K562 (cell line): ENCODE measurements at regions not wholly inside any gene's neighbourhood (a gene's known extent, or its start where the extent isn't known, plus 50 kb on each side); places are given as distances from the start of the nearest gene placed in this dataset.

Experiments used
- ESRRA ChIP-seq: fragments of 450-650 bp; IDR thresholded peaks from 2 replicates; pipeline ENCODE4 v1.6.1; 2014; ENCODE audit warnings: low read depth, mild to moderate bottlenecking, moderate library complexity, borderline replicate concordance
- EWSR1 ChIP-seq: fragments of 450-650 bp; IDR thresholded peaks from 2 replicates; pipeline ENCODE4 v1.6.1; 2018; ENCODE audit warnings: borderline replicate concordance, mild to moderate bottlenecking, low read depth, moderate library complexity; ENCODE audit not compliant: partially characterized antibody
- JUND ChIP-seq, 2 experiments: IDR thresholded peaks; 2 replicates in 1 of 2; 3 replicates in 1 of 2; pipeline ENCODE4 v1.6.1; 2011; ENCODE audit warnings: borderline replicate concordance in 2 of 2, low read depth in 2 of 2, low read length in 2 of 2, improper control_type of control experiment in 1 of 2, missing biosample characterization in 1 of 2, missing genetic modification characterization in 1 of 2, missing genetic modification reagents in 1 of 2
- NCOA2 ChIP-seq, 2 experiments: fragments of 450-650 bp; IDR thresholded peaks; 2 replicates each; pipeline ENCODE4 v1.6.1; 2018; ENCODE audit warnings: mild to moderate bottlenecking in 2 of 2, moderate library complexity in 1 of 2; ENCODE audit not compliant: partially characterized antibody in 2 of 2
- ZNF41 ChIP-seq: fragments of 250-450 bp; sonication (Bioruptor Pico); conservative IDR thresholded peaks from 2 replicates; pipeline ENCODE4 v1.4.0; 2020; ENCODE audit warnings: mild to moderate bottlenecking
- TF ChIP-seq, protein P1 (sequence below): fragments of 450-650 bp; IDR thresholded peaks from 2 replicates; pipeline ENCODE4 v1.6.1; 2016; ENCODE audit warnings: mild to moderate bottlenecking, moderate library complexity
- TF ChIP-seq, protein P2 (sequence below): fragments of 450-650 bp; formaldehyde crosslinking; IDR thresholded peaks from 2 replicates; pipeline ENCODE4 v1.4.0; 2020; ENCODE audit warnings: mild to moderate bottlenecking, moderate library complexity

DNA sequence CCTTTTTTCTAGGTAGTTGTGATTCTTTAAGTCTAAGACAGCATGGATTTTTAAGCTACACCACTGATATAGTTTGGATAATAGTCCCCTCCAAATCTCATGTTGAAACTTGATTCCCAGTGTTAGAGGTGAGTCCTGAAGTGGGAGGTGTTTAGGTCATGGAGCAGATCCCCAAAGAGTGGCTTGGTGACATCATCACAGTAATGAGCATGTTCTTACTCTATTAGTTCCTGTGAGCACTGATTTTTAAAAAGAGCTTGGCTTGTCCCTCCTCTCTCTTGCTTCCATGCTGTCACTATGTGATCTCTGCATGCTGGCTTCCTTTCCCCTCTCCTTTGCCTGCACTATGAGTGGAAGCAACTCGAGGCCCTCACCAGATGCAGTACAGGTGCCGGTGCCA, 115.5 kb downstream of the LEPR start (continued):
- TF ChIP-seq, protein P1, sequence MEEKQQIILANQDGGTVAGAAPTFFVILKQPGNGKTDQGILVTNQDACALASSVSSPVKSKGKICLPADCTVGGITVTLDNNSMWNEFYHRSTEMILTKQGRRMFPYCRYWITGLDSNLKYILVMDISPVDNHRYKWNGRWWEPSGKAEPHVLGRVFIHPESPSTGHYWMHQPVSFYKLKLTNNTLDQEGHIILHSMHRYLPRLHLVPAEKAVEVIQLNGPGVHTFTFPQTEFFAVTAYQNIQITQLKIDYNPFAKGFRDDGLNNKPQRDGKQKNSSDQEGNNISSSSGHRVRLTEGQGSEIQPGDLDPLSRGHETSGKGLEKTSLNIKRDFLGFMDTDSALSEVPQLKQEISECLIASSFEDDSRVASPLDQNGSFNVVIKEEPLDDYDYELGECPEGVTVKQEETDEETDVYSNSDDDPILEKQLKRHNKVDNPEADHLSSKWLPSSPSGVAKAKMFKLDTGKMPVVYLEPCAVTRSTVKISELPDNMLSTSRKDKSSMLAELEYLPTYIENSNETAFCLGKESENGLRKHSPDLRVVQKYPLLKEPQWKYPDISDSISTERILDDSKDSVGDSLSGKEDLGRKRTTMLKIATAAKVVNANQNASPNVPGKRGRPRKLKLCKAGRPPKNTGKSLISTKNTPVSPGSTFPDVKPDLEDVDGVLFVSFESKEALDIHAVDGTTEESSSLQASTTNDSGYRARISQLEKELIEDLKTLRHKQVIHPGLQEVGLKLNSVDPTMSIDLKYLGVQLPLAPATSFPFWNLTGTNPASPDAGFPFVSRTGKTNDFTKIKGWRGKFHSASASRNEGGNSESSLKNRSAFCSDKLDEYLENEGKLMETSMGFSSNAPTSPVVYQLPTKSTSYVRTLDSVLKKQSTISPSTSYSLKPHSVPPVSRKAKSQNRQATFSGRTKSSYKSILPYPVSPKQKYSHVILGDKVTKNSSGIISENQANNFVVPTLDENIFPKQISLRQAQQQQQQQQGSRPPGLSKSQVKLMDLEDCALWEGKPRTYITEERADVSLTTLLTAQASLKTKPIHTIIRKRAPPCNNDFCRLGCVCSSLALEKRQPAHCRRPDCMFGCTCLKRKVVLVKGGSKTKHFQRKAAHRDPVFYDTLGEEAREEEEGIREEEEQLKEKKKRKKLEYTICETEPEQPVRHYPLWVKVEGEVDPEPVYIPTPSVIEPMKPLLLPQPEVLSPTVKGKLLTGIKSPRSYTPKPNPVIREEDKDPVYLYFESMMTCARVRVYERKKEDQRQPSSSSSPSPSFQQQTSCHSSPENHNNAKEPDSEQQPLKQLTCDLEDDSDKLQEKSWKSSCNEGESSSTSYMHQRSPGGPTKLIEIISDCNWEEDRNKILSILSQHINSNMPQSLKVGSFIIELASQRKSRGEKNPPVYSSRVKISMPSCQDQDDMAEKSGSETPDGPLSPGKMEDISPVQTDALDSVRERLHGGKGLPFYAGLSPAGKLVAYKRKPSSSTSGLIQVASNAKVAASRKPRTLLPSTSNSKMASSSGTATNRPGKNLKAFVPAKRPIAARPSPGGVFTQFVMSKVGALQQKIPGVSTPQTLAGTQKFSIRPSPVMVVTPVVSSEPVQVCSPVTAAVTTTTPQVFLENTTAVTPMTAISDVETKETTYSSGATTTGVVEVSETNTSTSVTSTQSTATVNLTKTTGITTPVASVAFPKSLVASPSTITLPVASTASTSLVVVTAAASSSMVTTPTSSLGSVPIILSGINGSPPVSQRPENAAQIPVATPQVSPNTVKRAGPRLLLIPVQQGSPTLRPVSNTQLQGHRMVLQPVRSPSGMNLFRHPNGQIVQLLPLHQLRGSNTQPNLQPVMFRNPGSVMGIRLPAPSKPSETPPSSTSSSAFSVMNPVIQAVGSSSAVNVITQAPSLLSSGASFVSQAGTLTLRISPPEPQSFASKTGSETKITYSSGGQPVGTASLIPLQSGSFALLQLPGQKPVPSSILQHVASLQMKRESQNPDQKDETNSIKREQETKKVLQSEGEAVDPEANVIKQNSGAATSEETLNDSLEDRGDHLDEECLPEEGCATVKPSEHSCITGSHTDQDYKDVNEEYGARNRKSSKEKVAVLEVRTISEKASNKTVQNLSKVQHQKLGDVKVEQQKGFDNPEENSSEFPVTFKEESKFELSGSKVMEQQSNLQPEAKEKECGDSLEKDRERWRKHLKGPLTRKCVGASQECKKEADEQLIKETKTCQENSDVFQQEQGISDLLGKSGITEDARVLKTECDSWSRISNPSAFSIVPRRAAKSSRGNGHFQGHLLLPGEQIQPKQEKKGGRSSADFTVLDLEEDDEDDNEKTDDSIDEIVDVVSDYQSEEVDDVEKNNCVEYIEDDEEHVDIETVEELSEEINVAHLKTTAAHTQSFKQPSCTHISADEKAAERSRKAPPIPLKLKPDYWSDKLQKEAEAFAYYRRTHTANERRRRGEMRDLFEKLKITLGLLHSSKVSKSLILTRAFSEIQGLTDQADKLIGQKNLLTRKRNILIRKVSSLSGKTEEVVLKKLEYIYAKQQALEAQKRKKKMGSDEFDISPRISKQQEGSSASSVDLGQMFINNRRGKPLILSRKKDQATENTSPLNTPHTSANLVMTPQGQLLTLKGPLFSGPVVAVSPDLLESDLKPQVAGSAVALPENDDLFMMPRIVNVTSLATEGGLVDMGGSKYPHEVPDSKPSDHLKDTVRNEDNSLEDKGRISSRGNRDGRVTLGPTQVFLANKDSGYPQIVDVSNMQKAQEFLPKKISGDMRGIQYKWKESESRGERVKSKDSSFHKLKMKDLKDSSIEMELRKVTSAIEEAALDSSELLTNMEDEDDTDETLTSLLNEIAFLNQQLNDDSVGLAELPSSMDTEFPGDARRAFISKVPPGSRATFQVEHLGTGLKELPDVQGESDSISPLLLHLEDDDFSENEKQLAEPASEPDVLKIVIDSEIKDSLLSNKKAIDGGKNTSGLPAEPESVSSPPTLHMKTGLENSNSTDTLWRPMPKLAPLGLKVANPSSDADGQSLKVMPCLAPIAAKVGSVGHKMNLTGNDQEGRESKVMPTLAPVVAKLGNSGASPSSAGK, result no peak
- TF ChIP-seq ESRRA (no peak), NCOA2 (IDR thresholded peaks at IDR 0.05; ENCODE audit: partially characterized antibody in 2 of 2) (no peak), ZNF41 (CRISPR knock-in tag) (no peak), JUND (IDR thresholded peaks at IDR 0.05; ENCODE audit: borderline replicate concordance, low read depth, low read length) (peak; percentile 47; the same call in 1 of the 2 replicates), JUND (tag; IDR thresholded peaks at IDR 0.05; ENCODE audit: borderline replicate concordance, low read depth, low read length) (0 out of 3 replicates have a peak, but pooled peaks have one; percentile 38), EWSR1 (no peak)
- TF ChIP-seq, protein P2, sequence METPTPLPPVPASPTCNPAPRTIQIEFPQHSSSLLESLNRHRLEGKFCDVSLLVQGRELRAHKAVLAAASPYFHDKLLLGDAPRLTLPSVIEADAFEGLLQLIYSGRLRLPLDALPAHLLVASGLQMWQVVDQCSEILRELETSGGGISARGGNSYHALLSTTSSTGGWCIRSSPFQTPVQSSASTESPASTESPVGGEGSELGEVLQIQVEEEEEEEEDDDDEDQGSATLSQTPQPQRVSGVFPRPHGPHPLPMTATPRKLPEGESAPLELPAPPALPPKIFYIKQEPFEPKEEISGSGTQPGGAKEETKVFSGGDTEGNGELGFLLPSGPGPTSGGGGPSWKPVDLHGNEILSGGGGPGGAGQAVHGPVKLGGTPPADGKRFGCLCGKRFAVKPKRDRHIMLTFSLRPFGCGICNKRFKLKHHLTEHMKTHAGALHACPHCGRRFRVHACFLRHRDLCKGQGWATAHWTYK (CRISPR knock-in tag), result no peak
